Prostate gland (tissue), 2 donors: ENCODE measurements at regions not wholly inside any gene's neighbourhood (a gene's known extent, or its start where the extent isn't known, plus 50 kb on each side); places are given as distances from the start of the nearest gene placed in this dataset.

ENCODE experiments used
- POLR2A ChIP-seq: fragments of 450-650 bp; IDR thresholded peaks from one replicate; pipeline ENCODE4 v1.6.1; 2016; ENCODE audit warnings: antibody characterized with exemption, mild to moderate bottlenecking
- POLR2AphosphoS5 ChIP-seq: sonication (generic); formaldehyde crosslinking; IDR thresholded peaks from one replicate; pipeline ENCODE4 v1.6.1; 2017; ENCODE audit warnings: antibody characterized with exemption
- TF ChIP-seq, protein P1 (sequence below), 4 experiments: fragments of 200-600 bp in 2 of 4; fragments of 450-650 bp in 2 of 4; sonication (generic) in 2 of 4; IDR thresholded peaks; 1 replicate in 3 of 4; 2 replicates in 1 of 4; pipeline ENCODE4 v1.5.1; 2016 to 2019; ENCODE audit warnings: antibody characterized with exemption in 4 of 4, mild to moderate bottlenecking in 2 of 4, moderate library complexity in 2 of 4

DNA sequence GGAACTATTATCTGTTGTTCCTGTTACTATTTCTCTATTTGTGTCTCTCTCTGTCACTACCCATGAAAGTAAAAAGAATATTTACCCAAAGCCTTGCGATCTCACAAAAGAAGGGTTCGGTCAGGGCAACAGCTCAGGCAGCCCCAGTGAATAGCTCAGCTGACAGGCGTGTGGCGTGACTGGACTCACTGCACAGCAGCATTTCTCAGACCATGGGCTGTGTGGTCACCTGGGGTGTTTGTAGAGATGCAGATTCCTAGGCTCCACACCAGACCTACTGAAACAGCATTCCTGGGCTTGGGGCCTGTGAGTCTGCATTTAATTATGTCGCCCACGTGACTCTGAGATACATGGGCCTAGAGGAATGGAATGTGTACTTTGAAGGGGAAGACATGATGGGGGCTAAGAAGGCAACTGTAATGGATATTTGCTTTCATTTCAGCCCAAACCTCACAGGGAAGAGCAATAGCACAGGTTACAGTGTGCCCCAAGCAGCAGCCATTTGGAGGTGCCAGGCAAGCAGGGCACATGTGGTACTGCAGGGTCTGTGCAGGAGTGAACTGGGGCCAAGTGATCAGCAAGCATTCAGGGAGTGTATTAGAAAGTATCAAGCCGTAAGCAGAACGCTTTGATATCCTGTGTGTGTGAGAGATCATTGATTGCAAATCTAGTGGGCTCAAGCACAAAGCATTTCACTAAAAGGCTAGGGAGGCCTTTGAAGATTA lies 90.4 kb upstream of the RBMS1 start:
- TF ChIP-seq POLR2AphosphoS5 (no peak), POLR2A (no peak)
- TF ChIP-seq, protein P1, sequence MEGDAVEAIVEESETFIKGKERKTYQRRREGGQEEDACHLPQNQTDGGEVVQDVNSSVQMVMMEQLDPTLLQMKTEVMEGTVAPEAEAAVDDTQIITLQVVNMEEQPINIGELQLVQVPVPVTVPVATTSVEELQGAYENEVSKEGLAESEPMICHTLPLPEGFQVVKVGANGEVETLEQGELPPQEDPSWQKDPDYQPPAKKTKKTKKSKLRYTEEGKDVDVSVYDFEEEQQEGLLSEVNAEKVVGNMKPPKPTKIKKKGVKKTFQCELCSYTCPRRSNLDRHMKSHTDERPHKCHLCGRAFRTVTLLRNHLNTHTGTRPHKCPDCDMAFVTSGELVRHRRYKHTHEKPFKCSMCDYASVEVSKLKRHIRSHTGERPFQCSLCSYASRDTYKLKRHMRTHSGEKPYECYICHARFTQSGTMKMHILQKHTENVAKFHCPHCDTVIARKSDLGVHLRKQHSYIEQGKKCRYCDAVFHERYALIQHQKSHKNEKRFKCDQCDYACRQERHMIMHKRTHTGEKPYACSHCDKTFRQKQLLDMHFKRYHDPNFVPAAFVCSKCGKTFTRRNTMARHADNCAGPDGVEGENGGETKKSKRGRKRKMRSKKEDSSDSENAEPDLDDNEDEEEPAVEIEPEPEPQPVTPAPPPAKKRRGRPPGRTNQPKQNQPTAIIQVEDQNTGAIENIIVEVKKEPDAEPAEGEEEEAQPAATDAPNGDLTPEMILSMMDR (IDR thresholded peaks at IDR 0.05): no peak
